Putamen (tissue), 1 donor: ENCODE measurements at regions not wholly inside any gene's neighbourhood (a gene's known extent, or its start where the extent isn't known, plus 50 kb on each side); places are given as distances from the start of the nearest gene placed in this dataset.

Experiments used
- DNase-seq: peaks from one replicate; pipeline ENCODE4 v3.0.0-alpha.2; 2016; ENCODE audit warnings: low spot score

DNA sequence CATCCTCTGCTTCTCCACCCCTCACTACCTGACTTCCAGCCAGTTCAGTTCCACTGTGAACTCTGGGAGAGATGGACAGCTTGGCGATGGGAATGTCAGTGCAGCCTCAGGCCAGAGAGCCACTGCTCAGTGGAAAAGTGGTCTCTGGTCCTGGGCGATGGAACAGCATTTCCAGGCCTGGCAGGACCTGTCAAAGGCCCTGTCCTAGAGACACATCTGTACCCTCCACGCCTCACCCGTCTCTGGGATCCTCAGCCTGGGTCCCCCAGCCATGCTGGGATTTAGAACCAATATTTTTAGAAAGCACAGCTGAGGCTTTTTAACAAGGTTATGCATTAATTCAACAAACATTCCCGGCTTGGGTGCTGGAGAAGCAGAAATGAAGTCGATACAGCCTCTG, 165.7 kb downstream of the MN1 start:
- no peak for DNase-seq

DNA sequence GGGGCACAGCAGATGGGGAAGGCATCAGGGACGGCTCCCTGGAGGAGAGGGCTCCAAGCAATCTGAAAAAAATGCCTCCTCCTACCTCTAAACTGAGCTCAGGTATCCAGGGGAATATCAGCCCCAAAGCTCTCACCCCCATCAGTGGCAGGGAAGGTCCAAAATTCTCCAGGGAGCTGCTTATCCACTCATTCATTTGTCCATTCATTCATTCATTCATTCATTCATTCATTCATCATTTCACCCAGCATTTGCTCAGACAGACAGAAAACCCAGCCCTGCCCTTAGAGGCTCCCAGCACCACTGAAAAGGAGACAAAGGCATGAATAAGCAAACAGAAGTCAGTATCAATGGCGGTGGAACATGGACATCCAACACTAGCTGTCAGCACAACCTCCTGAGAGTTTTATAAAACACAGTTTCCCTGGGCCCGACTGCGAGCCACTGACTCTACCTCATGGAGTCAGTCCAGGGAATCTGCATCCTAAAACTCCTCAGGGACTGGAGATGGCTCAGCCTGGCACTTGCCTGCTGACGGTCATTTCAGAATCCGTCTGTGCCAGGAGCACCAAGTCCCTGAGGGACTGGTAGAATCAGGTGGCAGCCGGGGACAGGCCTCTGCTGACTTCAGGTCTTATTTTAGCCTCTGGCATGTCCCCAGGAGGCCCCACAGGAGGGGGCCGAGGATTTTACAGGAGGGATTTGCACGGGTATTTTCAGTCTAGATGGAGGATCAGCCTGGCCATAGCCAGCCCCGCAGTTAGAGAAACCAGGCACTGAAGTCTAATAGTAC, 164.6 kb downstream of the MN1 start:
- DNase-seq = no peak

DNA sequence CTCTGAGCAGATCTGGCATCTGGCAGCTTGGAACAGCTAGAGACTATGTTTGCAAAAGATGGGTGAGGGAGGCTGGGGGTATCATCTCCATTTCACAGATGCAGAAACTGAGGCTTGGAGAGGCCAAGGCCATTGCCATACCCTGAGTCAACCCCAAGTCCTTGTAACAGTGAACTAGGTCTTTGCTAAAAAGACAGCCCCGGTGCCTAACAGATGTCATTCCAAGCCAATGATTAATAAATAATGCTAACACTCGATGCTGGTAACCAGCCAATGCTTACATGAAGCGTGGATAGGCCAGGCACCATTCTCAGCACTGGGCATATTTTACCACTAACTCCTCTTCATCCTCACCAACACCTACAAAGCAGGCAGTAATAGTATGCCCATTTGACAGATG, 164.0 kb downstream of the MN1 start:
- no peak for DNase-seq

DNA sequence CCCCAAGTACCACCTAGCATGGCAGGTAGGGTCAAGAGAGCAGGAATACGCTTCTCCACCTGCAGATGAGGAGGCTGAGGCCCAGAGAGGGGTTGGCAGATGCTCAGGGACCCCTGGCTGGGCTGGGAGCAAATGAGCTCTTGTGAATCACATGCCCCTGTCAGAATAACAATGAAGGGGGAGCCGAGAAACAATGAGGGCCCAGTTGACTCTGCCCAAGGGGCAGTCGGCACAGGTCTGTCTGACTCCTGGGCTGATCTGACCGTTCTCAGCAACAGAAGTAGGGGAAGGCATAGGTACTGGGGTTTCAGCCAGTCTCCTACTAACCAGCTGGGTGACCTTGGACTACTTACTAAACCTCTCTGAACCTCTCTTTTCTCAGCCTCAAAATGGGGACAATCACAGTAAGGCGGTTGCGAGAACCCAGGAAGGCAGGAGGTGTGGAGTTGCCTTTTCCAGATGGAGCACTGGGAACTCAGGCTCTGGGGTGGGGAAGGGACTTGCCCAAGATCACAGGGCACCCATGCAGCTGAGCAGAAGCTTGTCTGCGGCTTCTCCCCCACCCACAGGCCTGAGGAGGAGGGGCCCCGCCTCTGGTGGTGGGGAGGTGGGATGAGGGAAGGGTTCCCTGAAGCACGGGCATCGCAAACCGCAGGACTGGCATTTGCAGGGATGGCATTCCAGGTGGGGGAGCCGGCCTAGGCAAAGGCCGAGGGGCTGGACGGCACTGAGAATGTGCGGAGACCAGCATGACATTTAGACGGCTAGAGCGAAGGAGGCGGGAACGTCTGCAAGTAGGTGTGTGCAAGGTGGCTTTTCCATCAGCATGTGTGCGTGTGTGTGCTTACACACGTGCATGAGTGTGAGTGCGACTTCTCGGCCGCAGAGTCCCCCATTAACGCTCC, 163.0 kb downstream of the MN1 start:
- no peak for DNase-seq

DNA sequence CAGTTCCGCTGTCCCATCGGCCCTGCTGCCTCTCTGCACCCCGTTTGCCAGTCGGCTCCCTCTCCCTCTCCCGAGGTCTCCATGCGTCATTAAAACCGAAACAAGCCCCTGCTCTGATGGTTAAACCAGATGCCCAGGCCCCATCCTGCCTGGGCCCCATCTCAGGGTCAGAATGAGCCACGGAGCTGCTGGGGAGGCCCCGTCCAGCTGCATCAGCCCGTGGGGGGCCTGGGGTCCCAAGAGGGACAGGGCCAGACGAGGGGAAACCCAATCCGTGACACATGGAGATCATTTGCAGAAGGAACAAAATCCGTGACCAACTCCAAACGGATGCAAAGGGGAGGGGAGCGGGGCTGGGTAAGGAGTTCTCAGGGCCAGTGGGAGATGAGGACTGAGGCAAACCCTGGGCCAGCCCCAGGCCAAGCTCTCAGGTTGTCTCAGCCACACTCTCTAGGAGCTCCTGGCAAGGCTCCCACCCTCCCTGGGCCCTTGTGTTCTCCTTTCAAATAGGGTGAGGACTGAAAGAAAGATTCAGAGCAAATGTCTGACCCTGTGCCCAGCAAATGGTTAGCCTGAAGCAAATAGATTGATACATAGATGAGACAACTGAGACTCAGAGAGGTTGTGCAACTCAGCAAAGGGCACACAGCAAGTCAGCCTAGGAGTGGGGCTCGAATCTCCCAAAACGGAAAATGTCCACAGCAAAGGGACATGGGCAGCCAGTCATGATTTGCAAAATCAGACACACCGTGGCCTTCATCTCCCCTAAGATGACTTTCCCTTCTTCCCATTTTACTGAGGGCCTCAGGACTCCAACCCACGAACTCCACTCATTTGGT, 162.1 kb downstream of the MN1 start:
- DNase-seq = no peak

DNA sequence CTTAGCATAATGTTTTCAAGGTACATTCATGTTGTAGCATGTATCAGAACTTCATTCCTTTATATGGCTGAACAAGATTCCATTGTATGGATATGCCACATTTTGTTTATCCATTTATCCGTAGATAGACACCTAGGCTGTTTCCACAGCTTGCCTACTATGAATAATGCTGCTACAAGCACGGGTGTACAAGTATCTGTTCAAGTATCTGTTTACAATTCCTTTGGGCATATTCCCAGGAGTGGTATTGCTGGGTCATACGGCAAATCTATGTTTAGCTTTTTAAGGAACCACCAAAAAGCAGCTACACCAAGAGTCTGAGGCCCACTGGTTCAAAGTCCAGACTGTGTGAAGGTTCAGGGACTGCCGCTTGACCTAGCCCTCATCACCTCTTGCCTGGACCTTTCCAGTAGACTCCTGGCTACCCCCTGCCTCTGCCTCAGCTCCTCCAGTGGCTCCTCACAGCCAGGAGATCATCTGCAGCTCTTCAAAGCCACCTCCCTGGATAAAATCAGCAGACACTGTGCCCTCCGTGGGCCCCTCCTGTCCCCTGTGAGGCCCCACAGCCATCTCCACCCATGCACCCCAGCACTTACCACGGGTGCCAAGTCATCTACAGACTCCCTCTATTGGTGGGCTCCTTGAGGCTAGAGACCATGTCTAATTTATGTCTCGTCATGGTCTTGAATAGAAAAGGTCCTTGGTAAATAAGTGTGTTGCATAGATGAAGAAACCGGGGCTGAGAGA, 160.3 kb downstream of the MN1 start:
- DNase-seq = no peak

DNA sequence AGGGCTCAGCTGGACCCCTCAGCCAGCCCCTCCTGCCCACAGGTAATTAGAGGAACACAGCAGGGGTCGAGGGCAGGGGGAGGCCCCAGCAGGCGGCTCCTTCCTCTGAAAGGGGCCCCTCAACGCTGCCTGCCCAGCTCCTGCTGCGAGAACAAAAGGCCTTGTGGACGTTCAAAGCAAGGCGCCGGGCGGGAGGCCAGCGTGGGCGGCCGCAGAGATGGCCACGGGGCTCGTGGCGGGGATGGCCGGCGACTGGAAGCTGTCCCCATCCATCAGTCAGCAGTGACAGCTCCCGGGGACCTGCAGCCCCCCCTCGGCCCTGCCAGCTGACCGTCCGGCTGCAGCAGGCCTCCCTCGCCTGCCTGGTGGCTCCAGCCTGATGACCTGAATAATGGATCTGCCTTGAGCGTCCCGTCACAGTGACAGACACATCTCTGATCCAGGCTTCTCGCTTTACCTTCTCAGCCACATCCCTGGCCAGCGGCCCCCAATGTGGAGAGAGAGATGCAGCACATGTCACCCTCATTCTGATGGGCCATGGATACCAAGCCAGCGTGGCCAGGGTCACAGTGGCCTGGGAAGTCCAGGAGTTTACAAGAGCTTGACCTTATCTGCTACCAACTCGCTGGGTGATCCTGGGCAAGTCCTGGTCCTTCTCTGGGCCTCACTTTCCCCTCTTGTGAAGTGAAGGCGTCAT, 159.3 kb downstream of the MN1 start:
- DNase-seq = peak; percentile 94

DNA sequence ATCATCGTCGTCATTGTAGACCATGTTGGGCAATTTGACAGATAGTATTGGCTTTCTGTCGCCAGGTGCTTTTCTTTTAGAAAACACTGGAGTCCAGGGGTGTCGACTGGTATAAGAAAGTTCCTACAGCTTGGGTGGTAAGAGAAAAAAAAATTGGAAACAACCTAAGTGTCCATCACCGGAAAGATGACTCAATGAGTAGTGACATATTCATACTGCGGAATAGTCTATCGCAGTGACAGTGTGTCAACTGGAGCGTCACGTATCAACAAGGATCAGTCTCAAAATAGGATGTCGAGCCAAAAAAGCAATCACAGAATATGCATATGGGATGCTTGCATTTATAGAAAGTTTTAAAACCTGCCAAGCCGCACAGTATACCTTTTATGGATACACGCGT, 157.6 kb downstream of the MN1 start:
- DNase-seq = no peak

DNA sequence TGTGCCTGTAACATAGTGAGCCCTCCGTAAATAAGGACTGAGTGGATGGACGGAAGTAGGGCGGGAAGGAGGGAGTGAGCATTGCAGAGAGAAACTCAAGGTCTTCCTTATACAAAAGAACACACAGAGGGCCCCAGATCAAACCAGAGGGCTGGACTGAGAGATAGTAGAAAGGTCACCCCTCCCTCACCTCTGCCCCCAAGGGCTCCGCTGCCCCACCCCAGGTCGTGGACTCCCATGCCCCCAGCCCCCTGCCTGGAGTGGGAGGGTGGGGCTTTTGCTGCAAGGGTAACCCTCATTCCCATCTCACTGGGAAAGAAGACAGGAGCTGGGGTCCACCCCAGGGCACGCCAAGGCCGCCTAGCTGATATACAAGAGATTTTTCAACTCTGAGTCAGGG, 157.0 kb downstream of the MN1 start:
- DNase-seq = no peak

DNA sequence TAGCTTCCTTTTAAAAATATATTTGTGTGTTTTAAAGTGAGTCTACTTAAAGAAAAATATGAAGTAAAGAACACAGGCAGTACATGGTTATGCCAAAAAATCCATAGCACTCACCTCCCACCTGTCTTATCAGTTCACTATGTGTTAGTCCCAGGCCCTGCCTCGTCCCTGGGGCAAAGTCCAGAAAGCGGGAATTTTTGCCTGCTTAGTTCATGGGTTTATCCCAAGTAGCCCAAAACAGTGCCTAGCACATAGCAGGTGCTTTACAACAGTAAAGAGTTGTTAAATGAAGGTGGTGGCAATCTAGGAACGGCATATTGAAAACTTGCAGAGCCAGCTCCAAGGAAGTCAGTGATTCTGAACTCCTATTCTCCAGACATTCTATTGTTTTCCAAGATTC, 154.0 kb downstream of the MN1 start:
- DNase-seq = no peak

DNA sequence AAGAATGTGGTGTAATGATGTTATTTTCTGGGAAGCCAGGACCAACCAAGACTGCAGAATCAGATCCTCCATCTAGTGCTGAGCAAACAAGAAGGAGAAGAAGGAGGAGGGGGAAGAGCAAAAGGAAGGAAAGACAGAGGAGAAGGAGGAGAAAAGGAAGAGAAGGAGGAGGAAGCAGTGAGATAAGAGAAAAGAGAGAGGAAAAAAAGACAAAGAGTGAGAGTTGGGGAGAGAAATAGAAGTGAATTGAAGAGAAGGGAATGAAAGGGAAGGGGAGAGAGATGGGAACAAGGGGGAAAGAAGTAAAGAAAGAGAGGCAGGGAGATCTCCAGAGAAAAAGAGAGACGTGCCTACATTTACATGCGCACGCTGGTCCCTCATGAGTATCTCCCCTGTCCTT, 153.5 kb downstream of the MN1 start:
- no peak for DNase-seq

DNA sequence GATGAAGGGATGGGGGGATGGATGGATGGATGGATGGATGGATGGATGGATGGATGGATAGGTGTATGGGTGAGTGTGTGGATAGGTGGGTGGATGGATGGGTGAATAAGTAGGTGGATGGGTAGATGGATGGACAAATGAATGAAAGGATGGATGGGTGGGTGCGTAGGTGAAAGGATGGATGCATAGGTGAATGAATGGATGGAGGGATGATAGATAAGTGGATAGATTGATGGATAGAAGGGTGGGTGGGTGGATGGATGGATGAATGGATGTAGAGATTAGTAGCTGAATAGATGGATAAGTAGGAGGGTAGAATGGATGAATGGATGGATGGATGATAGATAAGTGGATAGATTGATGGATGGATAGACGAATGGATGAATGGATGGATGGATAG, 152.7 kb downstream of the MN1 start:
- no peak for DNase-seq

DNA sequence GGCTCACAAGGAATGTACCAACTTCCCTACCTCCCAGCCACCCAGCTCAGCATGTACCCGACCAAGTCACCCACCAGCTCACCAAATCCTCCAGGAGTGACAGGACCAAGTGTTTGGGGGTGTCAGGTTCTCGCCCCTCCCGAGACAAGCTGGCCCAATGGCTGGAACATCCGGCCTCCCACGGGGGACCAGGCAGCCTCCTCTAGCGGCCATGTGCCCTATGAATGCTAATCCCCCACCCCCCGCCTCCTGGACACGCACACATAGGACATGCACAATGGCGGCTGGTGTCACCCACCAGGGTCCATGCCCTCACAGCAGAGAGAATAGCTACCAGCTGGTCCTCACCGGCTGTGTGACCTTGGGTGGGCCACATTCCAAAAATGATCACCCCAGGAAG, 151.0 kb downstream of the MN1 start:
- no peak for DNase-seq

DNA sequence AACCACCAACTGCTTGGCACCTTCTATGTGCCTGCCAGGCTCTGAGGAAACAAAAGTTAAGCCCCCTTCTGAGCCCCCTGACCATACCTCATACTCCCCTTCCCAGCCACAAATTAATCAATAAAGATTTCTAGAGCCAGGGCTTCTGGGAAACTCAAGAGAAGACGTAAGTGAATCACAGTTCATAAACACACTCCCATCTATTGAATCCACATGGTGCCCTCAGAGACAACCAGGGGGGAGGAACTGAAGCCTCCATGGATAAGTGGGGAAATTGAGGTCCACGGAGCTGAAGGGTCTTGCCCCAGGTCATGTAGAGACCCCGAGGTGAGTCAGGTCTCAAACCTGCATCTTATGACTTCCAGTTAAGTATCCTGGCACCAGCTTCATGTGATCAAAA, 150.6 kb downstream of the MN1 start:
- no peak for DNase-seq

DNA sequence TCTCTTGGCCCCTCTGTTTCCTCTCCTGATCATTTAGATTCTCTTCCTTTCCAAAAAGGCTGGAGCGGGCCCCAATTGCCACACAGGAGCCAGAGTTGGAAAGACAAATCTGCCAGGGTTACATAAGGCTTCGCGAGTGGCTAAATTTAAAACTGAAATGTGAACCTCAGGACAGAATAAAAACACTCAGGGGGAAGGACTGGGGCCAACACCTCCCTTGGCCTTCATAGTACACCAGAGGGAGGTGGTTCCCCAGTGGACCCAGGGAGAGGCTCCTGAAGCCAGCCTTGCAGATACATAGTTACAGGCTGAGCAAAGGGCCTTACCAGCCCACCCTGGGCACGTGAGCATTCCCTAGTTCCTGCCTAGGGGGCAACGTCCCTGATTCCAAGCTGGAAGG, 150.1 kb downstream of the MN1 start:
- no peak for DNase-seq

DNA sequence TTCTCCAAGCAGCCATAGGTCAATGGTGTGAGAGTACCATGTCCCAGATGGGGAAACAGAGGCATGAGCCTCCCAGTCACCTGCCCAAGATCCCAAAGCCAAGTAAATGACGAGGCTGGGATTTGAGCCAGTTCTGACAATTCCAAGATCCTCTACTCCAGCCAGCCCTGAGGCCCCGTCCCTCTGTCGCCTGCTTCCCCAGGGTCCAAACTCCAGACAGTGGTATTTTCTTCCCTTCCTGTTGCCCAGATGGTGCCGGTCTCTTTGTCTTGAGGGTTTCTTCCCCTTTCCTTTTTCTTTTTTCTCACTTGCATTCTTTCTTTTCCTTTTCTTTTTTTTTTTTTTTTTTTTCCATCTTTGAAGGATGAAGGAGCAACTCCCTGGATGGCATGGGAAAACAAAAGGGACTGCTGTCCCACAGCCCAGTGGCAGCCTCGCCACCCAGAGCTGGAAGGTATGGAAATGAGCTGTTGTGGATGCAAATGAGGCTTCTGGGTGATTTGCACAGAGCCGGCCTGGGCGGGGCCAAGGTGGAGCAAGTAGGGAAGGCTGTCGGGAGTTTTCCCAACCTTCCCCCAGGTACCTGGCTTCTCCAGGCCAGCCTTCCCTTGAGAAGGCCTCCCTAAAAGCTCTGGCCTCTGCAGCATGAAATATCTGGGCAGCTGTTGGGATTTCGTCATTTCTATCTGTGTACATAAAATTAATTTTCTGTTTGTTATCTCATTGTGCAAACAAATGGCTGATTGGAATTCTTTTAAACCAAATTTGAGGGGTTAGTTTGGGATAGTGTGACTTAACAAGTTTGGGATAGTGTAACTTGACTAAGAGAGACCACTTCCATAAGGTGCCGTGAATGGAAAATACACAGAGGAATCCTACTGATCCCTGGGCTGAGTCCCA, 146.8 kb downstream of the MN1 start:
- no peak for DNase-seq

DNA sequence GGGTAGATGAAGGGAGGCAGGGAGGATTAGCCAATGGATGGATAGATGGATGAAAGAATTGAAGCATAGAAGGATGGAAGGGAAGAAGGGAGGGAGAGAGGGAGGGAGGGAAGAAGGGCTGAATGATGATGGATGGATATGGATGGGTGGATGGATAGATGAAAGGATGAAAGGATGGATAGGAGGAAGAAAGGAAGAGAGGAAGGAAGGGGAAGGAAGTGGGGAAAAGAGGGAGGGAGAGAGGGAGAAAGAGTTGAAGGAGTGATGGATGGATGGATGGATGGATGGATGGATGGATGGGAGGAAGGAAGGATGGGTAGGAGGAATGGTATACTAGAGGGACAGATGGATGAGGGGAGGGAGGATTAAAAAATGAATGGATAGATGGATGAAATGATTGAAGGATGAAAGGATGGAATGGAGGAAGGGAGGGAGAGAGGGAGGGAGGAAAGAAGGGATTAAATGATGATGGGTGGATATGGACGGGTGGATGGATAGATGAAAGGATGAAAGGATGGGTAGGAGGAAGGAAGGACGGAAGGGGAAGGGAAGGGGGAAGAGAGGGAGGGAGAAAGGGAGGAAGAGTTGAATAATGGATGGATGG, 145.9 kb downstream of the MN1 start:
- DNase-seq = no peak

DNA sequence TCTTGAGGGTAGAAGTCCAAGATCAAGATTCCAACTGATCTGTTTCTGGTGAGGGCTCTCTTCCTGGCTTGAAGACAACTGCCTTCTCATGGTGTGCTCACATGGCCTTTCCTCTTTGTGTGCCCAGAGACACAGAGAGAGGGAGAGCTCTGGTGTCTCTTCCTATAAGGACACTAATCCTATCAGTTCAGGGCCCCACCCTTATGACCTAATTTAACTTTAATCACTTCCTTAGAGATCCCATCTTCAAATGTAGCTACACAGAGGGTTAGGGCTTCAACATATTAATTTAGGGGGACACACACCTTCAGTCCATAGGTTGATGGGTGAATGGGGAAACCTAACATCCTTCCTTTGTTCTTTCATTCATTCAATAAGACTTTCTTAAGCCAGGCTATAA, 144.6 kb downstream of the MN1 start:
- DNase-seq = no peak

DNA sequence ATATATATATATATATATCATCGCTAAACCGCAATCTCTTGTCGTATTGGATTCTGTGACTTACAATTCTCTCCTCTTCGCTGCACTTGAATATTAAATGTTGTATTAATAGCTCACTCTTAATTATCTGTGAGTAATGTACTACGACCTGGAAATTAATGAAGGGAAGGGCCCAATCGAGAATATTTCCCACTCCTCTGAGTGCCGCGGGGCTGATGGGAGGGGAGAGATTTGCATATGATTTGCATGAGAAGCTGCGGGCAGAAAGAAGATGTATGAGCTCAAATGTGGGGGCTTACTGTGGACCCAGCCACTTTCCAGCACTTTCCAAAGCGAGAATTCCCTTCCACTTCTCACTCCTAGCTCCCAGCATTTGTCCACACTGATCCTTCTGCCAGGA, 141.2 kb downstream of the MN1 start:
- DNase-seq = no peak
